GM18517 (cell line): ENCODE measurements at regions not wholly inside any gene's neighbourhood (a gene's known extent, or its start where the extent isn't known, plus 50 kb on each side); places are given as distances from the start of the nearest gene placed in this dataset.
"Not testable (repeated sequence)": the region's sequence is repeated elsewhere in the genome, so short reads cannot be mapped to it uniquely, and the experiment has no call there.

ENCODE experiments used
- ATAC-seq: cut with Tn5 transposase; IDR thresholded peaks from one replicate; pipeline ENCODE4 v1.9.1; 2021; ENCODE audit warnings: mild to moderate bottlenecking, moderate library complexity; ENCODE audit not compliant: unreplicated experiment

DNA sequence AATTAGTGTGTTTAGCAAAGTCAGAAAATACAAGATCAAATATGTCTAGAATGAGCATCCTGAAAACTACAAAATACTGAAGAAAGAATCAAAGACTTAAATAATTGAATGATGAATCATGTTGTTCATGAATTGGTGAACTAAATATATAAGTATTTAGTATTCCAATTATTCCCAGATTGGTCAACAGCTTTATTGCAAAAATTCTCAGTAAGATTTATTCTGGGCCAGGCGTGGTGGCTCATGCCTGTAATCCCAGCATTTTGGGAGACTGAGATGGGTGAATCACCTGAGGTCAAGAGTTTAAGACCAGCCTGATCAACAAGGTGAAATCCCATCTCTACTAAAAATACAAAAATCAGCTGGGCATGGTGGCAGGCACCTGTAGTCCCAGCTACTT lies 250.0 kb upstream of the NECTIN3 start:
- no peak for ATAC-seq

DNA sequence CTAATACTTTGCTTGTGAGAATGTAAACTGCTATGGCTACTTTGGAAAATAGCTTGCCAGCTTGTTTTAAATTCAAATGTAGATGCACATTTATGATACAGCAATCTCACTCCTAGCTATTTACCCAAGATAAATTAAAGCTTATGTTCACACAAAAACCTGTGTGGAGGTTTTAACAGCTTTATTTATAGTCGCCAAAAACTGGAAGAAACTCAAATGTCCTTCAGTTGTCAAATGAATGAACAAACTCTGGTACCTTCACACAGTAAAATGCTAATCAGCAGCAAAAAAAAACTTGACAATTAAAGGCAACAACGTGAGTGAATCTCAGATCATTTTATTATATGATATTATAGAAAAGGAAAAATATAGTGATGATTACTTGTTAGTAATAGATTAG lies 248.6 kb upstream of the NECTIN3 start:
- ATAC-seq = no peak

DNA sequence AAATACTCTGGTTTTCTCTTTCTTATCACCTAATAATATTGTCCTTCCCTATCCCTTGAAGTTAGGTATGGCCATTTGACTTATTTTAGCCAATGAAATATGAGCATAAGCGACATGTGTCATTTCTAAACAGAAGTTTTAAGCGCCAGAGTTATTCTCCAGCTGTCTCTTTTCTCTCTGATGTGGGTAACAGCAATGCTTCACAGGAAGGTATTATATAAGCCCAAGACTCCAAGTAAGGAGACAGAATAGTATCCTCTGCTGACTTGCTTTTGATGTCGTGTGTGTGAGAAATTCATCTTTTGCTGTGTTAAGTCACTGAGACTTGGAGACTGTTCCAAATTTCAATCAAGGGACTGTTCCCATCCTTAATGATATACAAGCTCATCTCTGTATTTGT lies 224.6 kb upstream of the NECTIN3 start:
- no peak for ATAC-seq

DNA sequence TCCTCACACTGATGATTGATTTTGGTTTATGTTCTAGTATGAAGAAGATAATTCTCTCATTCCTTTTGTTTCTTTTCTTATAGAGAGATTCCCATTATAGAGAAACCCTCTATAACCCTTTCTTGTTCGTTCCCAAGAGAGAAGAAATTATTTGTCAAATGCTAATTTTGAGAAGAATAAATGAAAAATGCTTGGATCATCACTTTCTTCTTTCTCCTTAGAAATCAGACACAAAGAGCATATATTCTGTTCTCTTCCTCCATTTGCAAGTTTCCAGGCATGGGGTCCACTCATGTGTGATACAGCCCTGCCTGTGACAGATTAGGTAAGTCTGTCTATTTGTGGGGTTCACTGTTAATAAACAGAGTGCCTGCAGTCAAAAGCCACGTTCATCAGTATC lies 222.6 kb upstream of the NECTIN3 start:
- ATAC-seq = no peak

DNA sequence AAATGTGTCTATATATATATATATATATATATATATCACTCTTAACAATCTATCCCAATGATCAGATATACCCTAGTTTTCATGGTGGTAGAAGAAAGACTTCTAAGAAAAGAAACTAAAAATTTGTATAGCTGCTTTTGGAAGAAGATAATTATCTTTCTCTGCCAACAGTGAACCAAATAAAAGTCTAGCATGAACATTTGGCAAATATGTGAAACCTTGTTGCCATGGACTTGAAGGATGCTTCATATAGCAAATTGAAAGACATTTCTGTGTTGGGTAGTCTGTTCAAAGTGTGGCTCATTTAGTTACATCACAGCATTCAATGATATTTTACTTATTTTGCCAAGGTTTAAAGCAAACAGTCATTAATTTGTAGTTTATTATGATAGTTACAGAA lies 219.9 kb upstream of the NECTIN3 start:
- no peak for ATAC-seq

DNA sequence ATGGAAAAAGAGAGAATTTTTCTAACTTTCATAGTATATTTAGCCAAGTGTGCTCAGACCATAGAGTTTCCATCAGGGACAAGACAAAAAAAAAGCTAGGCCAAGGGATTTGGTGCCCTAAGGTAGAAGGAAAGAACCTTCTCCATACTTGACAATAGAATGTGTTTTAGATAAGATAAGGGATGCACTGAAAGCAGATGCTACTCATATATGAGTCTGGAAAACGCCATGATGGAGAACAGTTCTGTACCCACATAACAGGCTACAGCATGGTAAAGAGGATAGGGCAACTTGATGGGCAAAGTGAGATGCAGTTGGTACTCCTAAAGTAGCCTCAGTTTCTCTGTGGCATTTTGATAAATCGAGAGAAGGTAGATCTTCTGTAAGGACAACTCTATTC lies 216.4 kb upstream of the NECTIN3 start:
- no peak for ATAC-seq

DNA sequence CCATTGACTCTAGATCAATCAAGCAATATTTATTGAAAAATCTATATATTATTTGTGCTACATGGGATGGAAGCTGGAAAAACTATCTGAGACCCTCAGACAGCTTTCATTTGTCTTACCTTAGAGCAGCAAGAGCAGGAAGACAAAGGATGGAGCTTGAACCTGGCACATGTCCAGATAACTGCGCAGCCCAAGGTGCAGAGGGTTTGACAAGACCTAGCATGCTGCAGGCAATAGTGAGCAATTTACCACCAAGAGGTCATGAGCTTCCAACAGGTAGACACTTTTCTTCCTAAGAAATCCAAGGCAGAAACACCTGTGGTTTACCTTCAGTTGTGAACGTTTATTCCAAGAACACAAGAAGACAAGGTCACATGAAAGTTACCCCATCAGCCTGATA lies 214.7 kb upstream of the NECTIN3 start:
- ATAC-seq = no peak

DNA sequence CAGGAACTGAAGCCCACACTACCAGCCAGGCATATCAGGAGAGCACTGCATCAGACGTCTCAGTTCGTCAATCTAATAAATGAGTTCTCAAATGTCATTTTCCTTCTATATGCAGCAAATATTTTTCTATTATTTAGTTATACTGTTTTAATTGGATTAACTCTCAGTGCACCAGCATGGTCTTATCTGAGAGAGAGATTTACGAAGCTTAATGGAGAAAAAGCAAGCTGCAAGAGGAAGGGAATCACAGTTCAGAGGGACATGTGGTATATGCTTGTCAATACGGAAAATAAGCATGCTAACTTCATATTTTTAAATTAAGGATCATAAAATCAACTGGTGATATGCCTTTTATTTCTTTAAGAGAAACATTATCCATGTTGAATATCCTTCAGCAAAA lies 213.1 kb upstream of the NECTIN3 start:
- no peak for ATAC-seq

DNA sequence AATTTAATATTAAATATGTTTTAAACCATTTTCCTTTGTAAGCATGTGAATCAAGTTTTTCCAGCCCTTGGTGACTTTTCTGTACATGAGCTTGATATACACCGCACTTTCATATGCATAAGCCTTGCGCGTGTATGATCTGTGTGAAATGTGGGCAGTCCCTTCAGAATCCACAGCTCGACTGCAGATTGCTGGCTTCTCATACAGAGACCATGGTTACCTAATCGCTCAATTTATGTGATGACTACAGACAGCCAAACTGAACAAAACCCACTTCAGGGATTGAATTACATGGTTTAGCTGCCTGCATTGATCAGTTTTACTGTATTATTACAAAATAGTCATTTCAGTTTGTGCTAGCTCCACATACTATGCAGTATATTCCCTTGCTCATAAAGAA lies 212.3 kb upstream of the NECTIN3 start:
- no peak for ATAC-seq

DNA sequence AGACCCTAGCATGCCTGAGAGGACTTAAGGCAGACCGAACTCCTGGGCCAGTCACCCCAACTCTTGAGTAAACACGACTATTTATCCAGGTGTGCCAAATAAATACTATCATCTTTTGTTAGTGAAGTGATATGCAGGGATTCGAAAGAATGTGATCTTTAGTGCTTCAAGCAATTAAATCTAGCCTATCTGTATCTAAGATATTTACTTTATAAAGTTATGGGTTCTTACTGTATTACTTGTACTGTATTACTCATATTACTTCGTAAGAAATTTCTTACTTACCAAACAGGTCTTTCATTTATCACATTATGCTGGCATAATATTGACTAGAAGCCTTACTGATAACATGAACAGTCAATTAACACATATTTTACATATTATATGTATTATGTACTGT lies 211.6 kb upstream of the NECTIN3 start:
- ATAC-seq = no peak

DNA sequence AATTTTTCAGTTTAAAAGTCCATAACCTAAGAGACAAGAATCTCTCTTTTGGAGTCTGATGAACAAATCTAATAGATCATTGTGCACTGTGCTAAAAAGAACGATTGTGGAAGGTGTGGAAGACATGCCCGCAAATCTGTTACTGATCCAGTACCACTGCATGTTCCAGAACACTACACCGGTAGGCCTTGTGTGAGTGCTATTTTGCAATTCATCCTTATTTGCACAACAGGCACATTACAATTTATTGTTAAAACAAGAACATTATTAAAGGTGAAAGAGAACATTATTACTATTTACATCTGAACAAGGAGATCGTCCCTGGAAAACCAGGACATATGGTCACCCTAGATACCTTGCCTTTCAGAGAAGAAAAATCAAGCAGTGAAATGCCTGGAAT lies 205.7 kb upstream of the NECTIN3 start:
- ATAC-seq = no peak

DNA sequence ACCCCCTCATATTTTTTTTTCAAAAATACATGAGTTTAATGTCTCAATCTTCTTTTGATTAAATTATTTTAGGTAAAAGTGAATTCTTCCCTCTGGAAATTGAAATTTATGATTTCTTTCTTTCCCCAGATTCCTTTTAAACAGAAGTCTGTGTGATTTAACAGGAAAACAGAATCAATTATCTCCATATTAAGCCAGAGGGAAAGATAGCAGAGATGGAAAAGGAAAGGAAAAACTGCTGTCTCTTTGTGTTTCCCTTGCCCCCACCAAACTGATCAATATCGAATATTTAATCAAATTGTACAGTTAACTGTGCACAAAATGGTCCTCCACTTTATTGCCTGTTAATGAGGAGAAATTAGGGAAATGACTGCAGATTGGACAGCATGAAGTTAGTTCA lies 203.5 kb upstream of the NECTIN3 start:
- no peak for ATAC-seq

DNA sequence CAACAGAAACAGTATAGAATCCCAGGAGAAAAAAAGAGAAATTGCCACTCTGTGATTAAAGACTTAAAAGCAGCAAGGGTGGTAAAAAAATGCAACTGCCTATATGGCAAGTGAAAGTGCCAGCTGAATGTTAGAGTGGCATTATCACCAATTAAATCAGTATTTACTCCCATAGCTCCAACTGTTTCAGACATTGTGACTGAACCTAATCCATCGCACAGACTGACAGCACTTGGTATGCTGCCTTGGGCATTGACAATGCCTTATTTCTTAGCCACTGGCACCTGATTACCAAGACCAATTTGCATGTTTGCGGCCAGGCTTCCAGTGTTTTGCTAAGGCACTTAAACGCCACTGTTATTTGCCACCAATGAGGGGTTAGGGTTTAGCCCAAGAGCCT lies 201.9 kb upstream of the NECTIN3 start:
- no peak for ATAC-seq

DNA sequence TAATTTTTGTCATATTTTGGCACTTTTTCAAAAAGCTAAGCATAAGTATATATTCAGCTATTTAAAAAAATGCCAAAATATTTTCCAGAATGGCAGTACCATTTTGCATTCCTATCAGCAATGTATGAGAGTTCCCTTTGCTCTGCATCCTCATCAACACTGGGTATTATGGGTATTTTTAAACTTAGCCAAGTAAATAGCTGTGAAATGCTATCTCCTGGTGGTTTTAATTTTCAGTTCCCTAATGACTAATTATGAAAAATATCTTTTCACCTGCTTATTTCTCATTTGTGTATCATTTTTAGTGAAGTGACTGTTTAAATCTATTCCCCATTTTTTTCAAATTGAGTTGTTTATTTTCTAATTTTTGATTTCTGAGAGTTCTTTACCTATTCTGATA lies 199.7 kb upstream of the NECTIN3 start:
- no peak for ATAC-seq

DNA sequence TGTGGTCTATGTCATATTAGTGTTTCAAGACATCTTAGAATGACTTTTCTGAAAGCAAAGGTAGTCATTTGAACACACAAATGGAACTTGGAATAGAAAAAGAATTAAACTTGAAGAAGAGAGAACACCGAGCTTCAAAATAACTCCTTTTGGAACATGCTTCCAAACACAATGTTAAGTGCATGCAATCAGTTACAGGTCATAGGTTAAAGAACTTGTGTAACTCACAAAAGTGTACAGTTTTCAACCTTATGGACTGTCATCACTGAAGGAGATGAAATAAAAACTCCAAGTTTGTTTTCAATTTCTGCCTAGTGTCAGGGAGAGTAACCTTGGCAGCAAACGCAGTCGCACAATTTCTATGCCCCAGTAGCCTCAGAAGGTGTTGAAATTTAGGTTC lies 192.9 kb upstream of the NECTIN3 start:
- no peak for ATAC-seq

DNA sequence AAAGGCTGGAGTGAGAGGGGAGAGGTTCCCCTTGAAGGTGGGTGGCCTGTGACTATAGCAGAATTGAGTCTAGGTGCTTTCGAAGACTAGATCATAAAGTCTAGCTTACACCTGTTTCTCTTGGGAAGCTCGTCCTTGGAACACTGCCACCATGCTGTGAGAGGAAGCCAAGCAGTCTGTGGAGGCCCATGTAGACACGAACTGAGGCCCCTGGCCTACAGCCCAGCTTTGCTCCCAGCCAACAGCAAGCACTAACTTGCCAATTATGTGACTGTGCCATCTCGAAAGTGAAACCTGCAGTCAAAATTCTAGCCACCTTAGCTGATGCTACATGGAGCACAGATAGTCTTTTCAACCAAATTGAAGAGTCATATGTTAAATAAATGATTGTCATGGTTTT lies 190.5 kb upstream of the NECTIN3 start:
- no peak for ATAC-seq

DNA sequence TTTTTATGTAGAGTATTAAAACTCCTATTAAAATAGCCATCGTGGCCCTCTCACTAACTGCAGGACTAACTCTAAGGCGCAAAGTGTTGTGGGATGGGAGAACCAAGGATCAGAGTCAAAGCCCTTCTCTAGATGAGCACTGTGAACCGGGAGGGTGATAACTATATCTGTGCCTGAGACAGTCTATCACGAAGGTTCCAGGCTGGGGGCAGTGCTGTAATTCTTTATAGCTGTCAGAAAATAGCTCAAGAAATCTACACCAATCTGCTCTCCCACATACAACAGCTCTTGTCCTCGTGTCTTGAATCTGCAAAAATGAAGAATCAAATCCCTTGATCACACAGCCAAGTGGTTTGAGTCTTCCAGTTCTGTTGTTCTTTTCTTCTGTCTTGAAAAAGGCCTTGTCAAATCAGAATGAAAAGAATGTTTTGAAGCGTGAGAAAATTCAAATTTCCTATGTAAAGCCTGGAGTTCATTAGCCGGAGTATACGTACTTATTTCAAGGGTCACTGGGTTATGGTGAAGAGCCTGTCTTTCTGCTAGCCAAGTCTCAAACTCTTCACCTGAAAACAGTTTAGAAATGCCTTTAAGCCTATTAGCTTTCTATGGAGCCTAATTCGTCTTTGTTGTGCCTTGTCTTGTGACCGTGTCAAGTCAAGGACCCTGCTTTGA lies 185.3 kb upstream of the NECTIN3 start:
- ATAC-seq = no peak

DNA sequence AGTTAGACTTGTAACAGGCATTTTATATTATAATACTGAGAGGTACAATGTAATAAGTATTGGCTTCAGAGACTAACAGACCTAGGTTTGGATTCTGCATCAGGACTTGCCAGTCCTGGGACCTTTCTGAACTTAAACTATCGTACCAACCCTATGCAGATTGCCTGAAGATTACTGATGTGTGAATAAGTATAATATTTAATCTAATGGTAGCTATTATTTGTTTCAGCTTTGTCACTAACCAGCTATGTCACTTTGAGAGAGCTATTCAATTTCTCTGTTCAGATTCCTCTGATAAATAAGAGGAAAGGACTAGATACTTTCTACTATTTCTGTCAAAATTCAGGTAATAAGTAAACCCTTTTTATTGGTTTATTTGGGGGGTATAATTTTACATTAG lies 184.4 kb upstream of the NECTIN3 start:
- ATAC-seq = no peak

DNA sequence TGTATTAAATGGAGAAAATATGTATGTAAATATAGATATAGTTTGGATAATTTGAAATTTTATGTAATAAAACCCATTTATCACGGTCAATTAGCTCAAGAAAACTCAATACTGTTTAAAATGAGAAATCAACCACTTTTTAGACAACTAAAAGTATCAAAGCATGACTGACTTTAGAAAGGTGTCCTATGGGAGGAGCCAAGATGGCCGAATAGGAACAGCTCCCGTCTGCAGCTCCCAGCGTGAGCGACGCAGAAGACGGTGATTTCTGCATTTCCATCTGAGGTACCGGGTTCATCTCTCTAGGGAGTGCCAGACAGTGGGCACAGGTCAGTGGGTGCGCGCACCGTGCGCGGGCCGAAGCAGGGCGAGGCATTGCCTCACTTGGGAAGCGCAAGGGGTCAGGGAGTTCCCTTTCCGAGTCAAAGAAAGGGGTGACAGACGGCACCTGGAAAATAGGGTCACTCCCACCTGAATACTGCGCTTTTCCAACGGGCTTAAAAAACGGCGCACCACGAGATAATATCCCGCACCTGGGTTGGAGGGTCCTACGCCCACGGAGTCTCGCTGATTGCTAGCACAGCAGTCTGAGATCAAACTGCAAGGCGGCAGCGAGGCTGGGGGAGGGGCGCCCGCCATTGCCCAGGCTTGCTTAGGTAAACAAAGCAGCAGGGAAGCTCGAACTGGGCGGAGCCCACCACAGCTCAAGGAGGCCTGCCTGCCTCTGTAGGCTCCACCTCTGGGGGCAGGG lies 182.8 kb upstream of the NECTIN3 start:
- ATAC-seq = not testable (repeated sequence)

DNA sequence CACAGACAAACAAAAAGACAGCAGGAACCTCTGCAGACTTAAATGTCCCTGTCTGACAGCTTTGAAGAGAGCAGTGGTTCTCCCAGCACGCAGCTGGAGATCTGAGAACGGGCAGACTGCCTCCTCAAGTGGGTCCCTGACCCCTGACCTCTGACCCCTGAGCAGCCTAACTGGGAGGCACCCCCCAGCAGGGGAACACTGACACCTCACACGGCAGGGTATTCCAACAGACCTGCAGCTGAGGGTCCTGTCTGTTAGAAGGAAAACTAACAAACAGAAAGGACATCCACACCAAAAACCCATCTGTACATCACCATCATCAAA lies 182.3 kb upstream of the NECTIN3 start:
- ATAC-seq = not testable (repeated sequence)

DNA sequence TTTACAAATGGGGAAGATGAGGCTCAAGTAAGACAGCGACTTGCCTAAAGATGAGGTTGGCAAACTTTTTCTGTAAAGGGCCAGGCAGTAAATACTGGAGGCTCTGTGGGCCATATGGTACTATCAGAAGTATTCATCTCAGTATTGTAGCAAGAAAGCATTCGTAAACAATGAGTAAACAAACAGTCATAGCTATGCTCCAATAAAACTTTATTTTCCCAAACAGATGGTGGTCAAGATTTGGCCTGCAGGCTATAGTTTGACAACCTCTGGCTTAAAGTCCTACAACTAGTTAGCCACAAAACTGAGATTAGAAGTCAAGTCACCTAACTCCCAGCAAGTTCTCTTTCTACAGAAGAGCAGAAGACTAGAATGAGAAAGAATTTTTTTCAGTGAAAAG lies 177.0 kb upstream of the NECTIN3 start:
- no peak for ATAC-seq

DNA sequence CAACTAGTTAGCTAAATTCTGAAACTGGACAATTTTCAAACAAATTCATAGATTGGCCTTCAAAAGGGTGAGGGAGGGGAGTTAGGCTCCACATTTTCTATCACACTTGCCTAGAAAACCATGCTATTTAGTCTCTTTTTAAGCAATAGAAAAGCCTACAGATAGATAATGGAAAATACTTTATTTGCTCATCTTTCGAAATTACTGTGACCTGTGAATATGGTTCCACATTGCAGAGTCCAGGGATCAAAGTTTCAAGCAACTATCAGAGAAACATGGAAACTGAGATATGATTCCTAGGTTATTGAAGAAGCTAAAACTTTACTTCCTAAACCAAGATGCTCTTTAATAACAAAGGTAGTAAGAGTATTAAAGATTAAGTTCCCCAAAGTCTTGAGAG lies 176.6 kb upstream of the NECTIN3 start:
- ATAC-seq = no peak

DNA sequence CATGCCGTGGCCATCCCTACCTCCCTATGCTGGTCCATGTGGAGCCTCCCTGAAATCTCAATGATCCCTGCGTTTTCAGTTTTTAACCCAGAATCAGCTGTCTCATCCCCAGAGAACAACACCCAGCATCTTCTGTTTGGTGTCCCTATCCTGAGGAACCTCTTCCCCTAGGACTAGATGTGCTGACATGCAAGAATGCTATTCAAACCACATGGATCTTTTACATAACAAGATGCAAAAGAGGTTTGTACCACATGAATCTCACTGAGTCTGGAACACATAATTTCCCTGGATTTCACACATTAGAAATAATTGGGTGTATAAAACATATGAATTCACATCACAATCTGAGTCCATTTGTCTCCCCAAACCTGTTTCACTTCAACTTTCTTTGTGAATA lies 174.6 kb upstream of the NECTIN3 start:
- no peak for ATAC-seq
